ENCODE measurements at regions not wholly inside any gene's neighbourhood (a gene's known extent, or its start where the extent isn't known, plus 50 kb on each side); places are given as distances from the start of the nearest gene placed in this dataset.

- TF ChIP-seq MLX (CRISPR knock-in tag; IDR thresholded peaks at IDR 0.05), result no peak
- TF ChIP-seq, protein P1, sequence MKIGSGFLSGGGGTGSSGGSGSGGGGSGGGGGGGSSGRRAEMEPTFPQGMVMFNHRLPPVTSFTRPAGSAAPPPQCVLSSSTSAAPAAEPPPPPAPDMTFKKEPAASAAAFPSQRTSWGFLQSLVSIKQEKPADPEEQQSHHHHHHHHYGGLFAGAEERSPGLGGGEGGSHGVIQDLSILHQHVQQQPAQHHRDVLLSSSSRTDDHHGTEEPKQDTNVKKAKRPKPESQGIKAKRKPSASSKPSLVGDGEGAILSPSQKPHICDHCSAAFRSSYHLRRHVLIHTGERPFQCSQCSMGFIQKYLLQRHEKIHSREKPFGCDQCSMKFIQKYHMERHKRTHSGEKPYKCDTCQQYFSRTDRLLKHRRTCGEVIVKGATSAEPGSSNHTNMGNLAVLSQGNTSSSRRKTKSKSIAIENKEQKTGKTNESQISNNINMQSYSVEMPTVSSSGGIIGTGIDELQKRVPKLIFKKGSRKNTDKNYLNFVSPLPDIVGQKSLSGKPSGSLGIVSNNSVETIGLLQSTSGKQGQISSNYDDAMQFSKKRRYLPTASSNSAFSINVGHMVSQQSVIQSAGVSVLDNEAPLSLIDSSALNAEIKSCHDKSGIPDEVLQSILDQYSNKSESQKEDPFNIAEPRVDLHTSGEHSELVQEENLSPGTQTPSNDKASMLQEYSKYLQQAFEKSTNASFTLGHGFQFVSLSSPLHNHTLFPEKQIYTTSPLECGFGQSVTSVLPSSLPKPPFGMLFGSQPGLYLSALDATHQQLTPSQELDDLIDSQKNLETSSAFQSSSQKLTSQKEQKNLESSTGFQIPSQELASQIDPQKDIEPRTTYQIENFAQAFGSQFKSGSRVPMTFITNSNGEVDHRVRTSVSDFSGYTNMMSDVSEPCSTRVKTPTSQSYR (CRISPR knock-in tag; IDR thresholded peaks at IDR 0.05), result no peak
- no peak for TF ChIP-seq PRRX2 (CRISPR knock-in tag; IDR thresholded peaks at IDR 0.05)
- no peak for TF ChIP-seq ETV6 (CRISPR knock-in tag; IDR thresholded peaks at IDR 0.05)
- TF ChIP-seq, protein P2, sequence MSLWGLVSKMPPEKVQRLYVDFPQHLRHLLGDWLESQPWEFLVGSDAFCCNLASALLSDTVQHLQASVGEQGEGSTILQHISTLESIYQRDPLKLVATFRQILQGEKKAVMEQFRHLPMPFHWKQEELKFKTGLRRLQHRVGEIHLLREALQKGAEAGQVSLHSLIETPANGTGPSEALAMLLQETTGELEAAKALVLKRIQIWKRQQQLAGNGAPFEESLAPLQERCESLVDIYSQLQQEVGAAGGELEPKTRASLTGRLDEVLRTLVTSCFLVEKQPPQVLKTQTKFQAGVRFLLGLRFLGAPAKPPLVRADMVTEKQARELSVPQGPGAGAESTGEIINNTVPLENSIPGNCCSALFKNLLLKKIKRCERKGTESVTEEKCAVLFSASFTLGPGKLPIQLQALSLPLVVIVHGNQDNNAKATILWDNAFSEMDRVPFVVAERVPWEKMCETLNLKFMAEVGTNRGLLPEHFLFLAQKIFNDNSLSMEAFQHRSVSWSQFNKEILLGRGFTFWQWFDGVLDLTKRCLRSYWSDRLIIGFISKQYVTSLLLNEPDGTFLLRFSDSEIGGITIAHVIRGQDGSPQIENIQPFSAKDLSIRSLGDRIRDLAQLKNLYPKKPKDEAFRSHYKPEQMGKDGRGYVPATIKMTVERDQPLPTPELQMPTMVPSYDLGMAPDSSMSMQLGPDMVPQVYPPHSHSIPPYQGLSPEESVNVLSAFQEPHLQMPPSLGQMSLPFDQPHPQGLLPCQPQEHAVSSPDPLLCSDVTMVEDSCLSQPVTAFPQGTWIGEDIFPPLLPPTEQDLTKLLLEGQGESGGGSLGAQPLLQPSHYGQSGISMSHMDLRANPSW (CRISPR knock-in tag; conservative IDR thresholded peaks at IDR 0.05; ENCODE audit: low read depth), result no peak
- no peak for TF ChIP-seq IRF2 (CRISPR knock-in tag; IDR thresholded peaks at IDR 0.05; ENCODE audit: borderline replicate concordance, low read depth)
- TF ChIP-seq, protein P3, sequence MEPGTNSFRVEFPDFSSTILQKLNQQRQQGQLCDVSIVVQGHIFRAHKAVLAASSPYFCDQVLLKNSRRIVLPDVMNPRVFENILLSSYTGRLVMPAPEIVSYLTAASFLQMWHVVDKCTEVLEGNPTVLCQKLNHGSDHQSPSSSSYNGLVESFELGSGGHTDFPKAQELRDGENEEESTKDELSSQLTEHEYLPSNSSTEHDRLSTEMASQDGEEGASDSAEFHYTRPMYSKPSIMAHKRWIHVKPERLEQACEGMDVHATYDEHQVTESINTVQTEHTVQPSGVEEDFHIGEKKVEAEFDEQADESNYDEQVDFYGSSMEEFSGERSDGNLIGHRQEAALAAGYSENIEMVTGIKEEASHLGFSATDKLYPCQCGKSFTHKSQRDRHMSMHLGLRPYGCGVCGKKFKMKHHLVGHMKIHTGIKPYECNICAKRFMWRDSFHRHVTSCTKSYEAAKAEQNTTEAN (CRISPR knock-in tag; IDR thresholded peaks at IDR 0.05), result no peak
- TF ChIP-seq, protein P4, sequence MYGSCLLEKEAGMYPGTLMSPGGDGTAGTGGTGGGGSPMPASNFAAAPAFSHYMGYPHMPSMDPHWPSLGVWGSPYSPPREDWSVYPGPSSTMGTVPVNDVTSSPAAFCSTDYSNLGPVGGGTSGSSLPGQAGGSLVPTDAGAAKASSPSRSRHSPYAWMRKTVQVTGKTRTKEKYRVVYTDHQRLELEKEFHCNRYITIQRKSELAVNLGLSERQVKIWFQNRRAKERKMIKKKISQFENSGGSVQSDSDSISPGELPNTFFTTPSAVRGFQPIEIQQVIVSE (CRISPR knock-in tag; IDR thresholded peaks at IDR 0.05; ENCODE audit: borderline replicate concordance), result no peak
- no peak for TF ChIP-seq ELF4 (CRISPR knock-in tag; IDR thresholded peaks at IDR 0.05; ENCODE audit: low read depth)
- TF ChIP-seq IRF1 (CRISPR knock-in tag; IDR thresholded peaks at IDR 0.05), result no peak
Observed at GRCh38 chr2:67489396-67489795, 92.3 kb downstream of the ETAA1 start (continued).

DNA sequence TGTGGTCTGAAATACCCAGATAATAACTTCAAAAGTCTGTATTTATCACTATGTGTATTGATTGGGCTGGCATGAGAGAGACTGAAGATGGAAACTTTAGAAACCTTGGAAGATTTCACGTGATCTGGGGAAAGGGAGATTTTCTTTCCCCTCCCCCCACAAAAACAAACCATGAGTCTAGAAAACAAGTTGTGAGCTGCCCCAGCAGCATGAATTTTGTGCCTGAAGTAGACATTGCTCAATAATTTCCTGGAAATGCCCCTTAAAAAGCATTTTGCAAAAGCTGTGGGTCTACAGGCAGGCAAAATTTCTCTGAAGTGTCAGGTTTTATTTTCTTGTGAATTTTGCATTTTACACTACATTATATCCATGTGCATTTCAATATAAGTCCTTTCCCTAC lies 101.8 kb downstream of the ETAA1 start:
- no peak overlapping the region for H3K4me3 Mint-ChIP-seq
- no peaks in the 10 kb centered on the region for H3K9me3 Mint-ChIP-seq
- H3K4me1 Mint-ChIP-seq, result peaks cover 4% of the 10 kb centered on the region; the same call in 1 of the 2 replicates
- ATAC-seq (no peak), DNase-seq (ENCODE audit: low spot score) (no peak)
- H3K36me3 Mint-ChIP-seq, result no peaks in the 10 kb centered on the region
- no peaks in the 10 kb centered on the region; the same call in none of the 2 replicates for H3K27me3 Mint-ChIP-seq (ENCODE audit: low read depth)
- H3K27ac Mint-ChIP-seq, result no peak overlapping the region
- POLR2A ChIA-PET, result no interaction called here
- CTCF ChIA-PET, result no interaction called here
- TF ChIP-seq ZNF121 (CRISPR knock-in tag; IDR thresholded peaks at IDR 0.05) (no peak), USF2 (CRISPR knock-in tag; IDR thresholded peaks at IDR 0.05) (no peak), NR2C2 (CRISPR knock-in tag; IDR thresholded peaks at IDR 0.05) (no peak), MXD4 (CRISPR knock-in tag; IDR thresholded peaks at IDR 0.05; ENCODE audit: borderline replicate concordance) (no peak), E2F1 (CRISPR knock-in tag; IDR thresholded peaks at IDR 0.05) (no peak), FOXJ3 (CRISPR knock-in tag; IDR thresholded peaks at IDR 0.05; ENCODE audit: borderline replicate concordance) (no peak), TEAD1 (CRISPR knock-in tag; IDR thresholded peaks at IDR 0.05) (no peak), MAX (CRISPR knock-in tag; IDR thresholded peaks at IDR 0.05) (no peak), NR3C1 (CRISPR knock-in tag; conservative IDR thresholded peaks at IDR 0.05; ENCODE audit: low read depth) (no peak), RORB (CRISPR knock-in tag; IDR thresholded peaks at IDR 0.05) (no peak)
- TF ChIP-seq, protein P5, sequence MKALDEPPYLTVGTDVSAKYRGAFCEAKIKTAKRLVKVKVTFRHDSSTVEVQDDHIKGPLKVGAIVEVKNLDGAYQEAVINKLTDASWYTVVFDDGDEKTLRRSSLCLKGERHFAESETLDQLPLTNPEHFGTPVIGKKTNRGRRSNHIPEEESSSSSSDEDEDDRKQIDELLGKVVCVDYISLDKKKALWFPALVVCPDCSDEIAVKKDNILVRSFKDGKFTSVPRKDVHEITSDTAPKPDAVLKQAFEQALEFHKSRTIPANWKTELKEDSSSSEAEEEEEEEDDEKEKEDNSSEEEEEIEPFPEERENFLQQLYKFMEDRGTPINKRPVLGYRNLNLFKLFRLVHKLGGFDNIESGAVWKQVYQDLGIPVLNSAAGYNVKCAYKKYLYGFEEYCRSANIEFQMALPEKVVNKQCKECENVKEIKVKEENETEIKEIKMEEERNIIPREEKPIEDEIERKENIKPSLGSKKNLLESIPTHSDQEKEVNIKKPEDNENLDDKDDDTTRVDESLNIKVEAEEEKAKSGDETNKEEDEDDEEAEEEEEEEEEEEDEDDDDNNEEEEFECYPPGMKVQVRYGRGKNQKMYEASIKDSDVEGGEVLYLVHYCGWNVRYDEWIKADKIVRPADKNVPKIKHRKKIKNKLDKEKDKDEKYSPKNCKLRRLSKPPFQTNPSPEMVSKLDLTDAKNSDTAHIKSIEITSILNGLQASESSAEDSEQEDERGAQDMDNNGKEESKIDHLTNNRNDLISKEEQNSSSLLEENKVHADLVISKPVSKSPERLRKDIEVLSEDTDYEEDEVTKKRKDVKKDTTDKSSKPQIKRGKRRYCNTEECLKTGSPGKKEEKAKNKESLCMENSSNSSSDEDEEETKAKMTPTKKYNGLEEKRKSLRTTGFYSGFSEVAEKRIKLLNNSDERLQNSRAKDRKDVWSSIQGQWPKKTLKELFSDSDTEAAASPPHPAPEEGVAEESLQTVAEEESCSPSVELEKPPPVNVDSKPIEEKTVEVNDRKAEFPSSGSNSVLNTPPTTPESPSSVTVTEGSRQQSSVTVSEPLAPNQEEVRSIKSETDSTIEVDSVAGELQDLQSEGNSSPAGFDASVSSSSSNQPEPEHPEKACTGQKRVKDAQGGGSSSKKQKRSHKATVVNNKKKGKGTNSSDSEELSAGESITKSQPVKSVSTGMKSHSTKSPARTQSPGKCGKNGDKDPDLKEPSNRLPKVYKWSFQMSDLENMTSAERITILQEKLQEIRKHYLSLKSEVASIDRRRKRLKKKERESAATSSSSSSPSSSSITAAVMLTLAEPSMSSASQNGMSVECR (CRISPR knock-in tag; IDR thresholded peaks at IDR 0.05; ENCODE audit: borderline replicate concordance), result no peak
